ENCODE measurements at regions not wholly inside any gene's neighbourhood (a gene's known extent, or its start where the extent isn't known, plus 50 kb on each side); places are given as distances from the start of the nearest gene placed in this dataset.

DNA sequence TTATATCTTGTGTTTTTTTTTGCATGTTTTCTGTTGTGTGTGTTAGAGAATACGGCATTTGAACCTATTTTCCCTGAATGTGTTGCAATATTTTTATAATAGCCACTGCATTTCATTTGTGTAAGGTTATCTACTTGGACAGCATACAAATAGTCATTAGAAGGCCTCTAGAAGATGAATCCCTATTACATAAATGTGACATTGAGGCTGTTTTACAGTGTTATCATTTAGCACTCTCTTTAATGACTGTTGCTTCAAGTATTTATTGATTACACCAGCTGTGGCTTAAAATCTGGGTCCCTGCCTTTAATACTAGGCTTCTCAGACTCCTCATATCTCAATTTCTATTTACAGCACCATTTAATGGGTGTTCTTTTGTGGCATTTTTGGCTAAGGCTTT, 465.8 kb downstream of the FRK start:
- no peak for TF ChIP-seq POLR2AphosphoS5 (IDR thresholded peaks at IDR 0.05; ENCODE audit: borderline replicate concordance, low read depth, low read length)
- TF ChIP-seq EZH2 (IDR thresholded peaks at IDR 0.05): no peak

All from SK-N-MC (cell line).